Pancreas (tissue), 10 donors: ENCODE measurements at regions not wholly inside any gene's neighbourhood (a gene's known extent, or its start where the extent isn't known, plus 50 kb on each side); places are given as distances from the start of the nearest gene placed in this dataset.

ENCODE experiments used
- ATAC-seq, 4 donors: fragments of 200-7000 bp; cut with Tn5 transposase; one replicate each; pipeline versions ENCODE4 v1.8.0 to v1.9.1; 2020; ENCODE audit warnings: mild to moderate bottlenecking in 4 of 4, moderate library complexity in 4 of 4
- DNase-seq, 6 donors: peaks; one replicate each; pipeline ENCODE4 v3.0.0-alpha.2; 2020
- FAIRE-seq: peaks from 2 replicates; lab custom pipeline; 2012; peaks lifted over from hg19 to GRCh38; lab: Jason Lieb, UNC
- H3K27ac ChIP-seq, 4 donors: fragments of 200-600 bp; sonication (generic); 1 replicate in 3 of 4; 2 replicates in 1 of 4; pipeline versions ENCODE4 v1.5.0 to v1.8.0; 2020
- H3K27me3 ChIP-seq, 4 donors: fragments of 200-600 bp; one replicate each; pipeline ENCODE4 v1.8.0; 2021
- H3K36me3 ChIP-seq, 3 donors: fragments of 200-600 bp; sonication (generic) in 1 of 3; one replicate each; pipeline versions ENCODE4 v1.5.0 to v1.8.0; 2020 to 2021
- H3K4me1 ChIP-seq, 3 donors: fragments of 200-600 bp; one replicate each; pipeline ENCODE4 v1.8.0; 2021
- H3K4me3 ChIP-seq, 4 donors: fragments of 200-600 bp; sonication (generic) in 2 of 4; one replicate each; pipeline versions ENCODE4 v1.5.0 to v1.8.0; 2020 to 2021
- H3K9me3 ChIP-seq, 4 donors: fragments of 200-600 bp; one replicate each; pipeline ENCODE4 v1.8.0; 2021
- CTCF ChIP-seq, 4 donors: fragments of 200-600 bp; sonication (generic) in 3 of 4; IDR thresholded peaks; one replicate each; pipeline versions ENCODE4 v1.5.0 to v1.8.0; 2021; ENCODE audit warnings: antibody characterized with exemption in 4 of 4
- WGBS, 2 donors: extraction: QIAGEN DNeasy Blood & Tissue Kit; methylation state at CpG; one replicate each; pipeline ENCODE4 v1.1.7; 2013; 5-methylcytosine and 5-hydroxymethylcytosine counted together
- intact Hi-C, 3 donors: fragments of 100-400 bp; cut with DNase I; formaldehyde crosslinking; loops; one replicate each; pipeline versions ENCODE4 v1.11.1 to v1.14.2; 2022
- donor health status: healthy with polysubstance abuse.
- donor health status: DM: no; HTN: no; CAD: no; lungs with moderate emphysema.
- donor health status: DM: no; HTN: no; CAD: no.
- donor health status: control.
- donor health status: control.
- donor health status: Bipolar disorder and iron deficiency.
- donor health status: DM: yes; HTN: yes; CAD: no.
- donor health status: DM: no; HTN: no; CAD: no.
- donor health status: DM: no; HTN: no; CAD: no.
- donor health status: DM: yes; HTN: yes; CAD: no.

- no peaks in the 10 kb centered on the region for H3K9me3 ChIP-seq
- peak overlapping the region in 3 of 4 donors; percentile 11 to 39 (median 37) for H3K4me3 ChIP-seq
- ATAC-seq (peak; percentile 28 to 53 (median 38)), FAIRE-seq (no peak), DNase-seq (no peak)
- intact Hi-C loops, result loop anchor here in 1 of 3 donors (10.0 kb wide), 1 partner anchor 684 kb away; no protein-coding TSS in a partner anchor
- no peak for TF ChIP-seq CTCF (IDR thresholded peaks at IDR 0.05)
- H3K27me3 ChIP-seq, result no peaks in the 10 kb centered on the region
- no peaks in the 10 kb centered on the region for H3K36me3 ChIP-seq
- H3K27ac ChIP-seq, result no peak overlapping the region
- H3K4me1 ChIP-seq, result peaks cover 5 to 12% (median 8%) of the 10 kb centered on the region in 3 donors
- WGBS, 2 donors, result 23 to 42% methylated on average over 4 of the region's 4 CpGs
Observed at GRCh38 chr2:57760381-57760801, 286.2 kb upstream of the VRK2 start.

GRCh38 chr2:57776916-57777315 lies 269.7 kb upstream of the VRK2 start:
- FAIRE-seq (no peak), ATAC-seq (no peak), DNase-seq (no peak)
- Histone ChIP-seq H3K4me1 (no peaks in the 10 kb centered on the region), H3K4me3 (no peak overlapping the region), H3K27ac (no peak overlapping the region), H3K27me3 (no peaks in the 10 kb centered on the region), H3K36me3 (no peaks in the 10 kb centered on the region), H3K9me3 (no peaks in the 10 kb centered on the region)
- 42 to 45% methylated on average over 2 of the region's 2 CpGs for WGBS, 2 donors
- intact Hi-C loops, result no loop called here
- no peak for TF ChIP-seq CTCF (IDR thresholded peaks at IDR 0.05)

GRCh38 chr2:57782587-57782986 lies 264.0 kb upstream of the VRK2 start:
- Histone ChIP-seq H3K9me3 (no peaks in the 10 kb centered on the region), H3K27ac (no peak overlapping the region), H3K4me3 (no peak overlapping the region), H3K27me3 (no peaks in the 10 kb centered on the region), H3K36me3 (no peaks in the 10 kb centered on the region), H3K4me1 (no peaks in the 10 kb centered on the region)
- DNase-seq, result no peak
- no peak for FAIRE-seq
- ATAC-seq, result no peak
- no peak for TF ChIP-seq CTCF (IDR thresholded peaks at IDR 0.05)
- intact Hi-C loops, result no loop called here

- FAIRE-seq (no peak), ATAC-seq (no peak), DNase-seq (no peak)
- H3K36me3 ChIP-seq, result no peaks in the 10 kb centered on the region
- no peak for TF ChIP-seq CTCF (IDR thresholded peaks at IDR 0.05)
- intact Hi-C loops, result no loop called here
- no peaks in the 10 kb centered on the region for H3K4me1 ChIP-seq
- WGBS, 2 donors, result 95 to 96% methylated on average over 2 of the region's 2 CpGs
- no peaks in the 10 kb centered on the region for H3K27me3 ChIP-seq
- no peaks in the 10 kb centered on the region for H3K9me3 ChIP-seq
- no peak overlapping the region for H3K4me3 ChIP-seq
- H3K27ac ChIP-seq, result no peak overlapping the region
Observed at GRCh38 chr2:57793310-57793709, 253.3 kb upstream of the VRK2 start.

GRCh38 chr2:57796527-57796926 lies 250.1 kb upstream of the VRK2 start:
- Histone ChIP-seq H3K4me1 (no peaks in the 10 kb centered on the region), H3K27me3 (no peaks in the 10 kb centered on the region), H3K36me3 (no peaks in the 10 kb centered on the region), H3K27ac (no peak overlapping the region), H3K9me3 (no peaks in the 10 kb centered on the region), H3K4me3 (no peak overlapping the region)
- 31 to 44% methylated on average over 2 of the region's 2 CpGs for WGBS, 2 donors
- DNase-seq (no peak), FAIRE-seq (no peak), ATAC-seq (no peak)
- intact Hi-C loops, result no loop called here
- TF ChIP-seq CTCF (IDR thresholded peaks at IDR 0.05), result no peak
